ENCODE measurements at regions not wholly inside any gene's neighbourhood (a gene's known extent, or its start where the extent isn't known, plus 50 kb on each side); places are given as distances from the start of the nearest gene placed in this dataset.

- TF ChIP-seq CTCF (IDR thresholded peaks at IDR 0.05; ENCODE audit: insufficient read depth, low read length, poor library complexity, severe bottlenecking) (no peak), EZH2phosphoT487 (conservative IDR thresholded peaks at IDR 0.05; ENCODE audit: low read length) (no peak)
Measured at GRCh38 chr4:20483416-20483815, 216.8 kb upstream of the PACRGL start.
